Vagina (tissue), 2 donors: ENCODE measurements at regions not wholly inside any gene's neighbourhood (a gene's known extent, or its start where the extent isn't known, plus 50 kb on each side); places are given as distances from the start of the nearest gene placed in this dataset.

Source experiments
- CTCF ChIP-seq, 3 experiments: fragments of 450-650 bp in 2 of 3; fragments of 200-600 bp in 1 of 3; sonication (generic) in 1 of 3; IDR thresholded peaks; one replicate each; pipeline ENCODE4 v1.5.1; 2017 to 2019; ENCODE audit warnings: antibody characterized with exemption in 3 of 3, mild to moderate bottlenecking in 2 of 3, moderate library complexity in 2 of 3
- POLR2A ChIP-seq, 2 donors: fragments of 450-650 bp; IDR thresholded peaks; one replicate each; pipeline ENCODE4 v1.6.1; 2017; ENCODE audit warnings: antibody characterized with exemption in 2 of 2, mild to moderate bottlenecking in 2 of 2, moderate library complexity in 2 of 2
- POLR2AphosphoS5 ChIP-seq, 2 donors: sonication (generic); formaldehyde crosslinking; IDR thresholded peaks; one replicate each; pipeline ENCODE4 v1.9.0; 2017; ENCODE audit warnings: antibody characterized with exemption in 2 of 2, mild to moderate bottlenecking in 2 of 2, low read depth in 1 of 2; ENCODE audit not compliant: insufficient read depth in 1 of 2

GRCh38 chr16:80019395-80019794 lies 418.9 kb upstream of the MAF start:
- TF ChIP-seq CTCF (IDR thresholded peaks at IDR 0.05) = no peak
- no peak for TF ChIP-seq POLR2A (IDR thresholded peaks at IDR 0.05)
- no peak for TF ChIP-seq POLR2AphosphoS5 (IDR thresholded peaks at IDR 0.05; ENCODE audit: insufficient read depth in 1 of 2, low read depth in 1 of 2)
